HTR-8/SVneo (cell line): ENCODE measurements at regions not wholly inside any gene's neighbourhood (a gene's known extent, or its start where the extent isn't known, plus 50 kb on each side); places are given as distances from the start of the nearest gene placed in this dataset.

Experiments used
- DNase-seq: peaks from one replicate; pipeline ENCODE4 v3.0.0; 2011; ENCODE audit warnings: low spot score, mixed read lengths; ENCODE audit not compliant: insufficient read length
- FAIRE-seq: peaks from 2 replicates; lab custom pipeline; 2011; peaks lifted over from hg19 to GRCh38; lab: Jason Lieb, UNC

DNA sequence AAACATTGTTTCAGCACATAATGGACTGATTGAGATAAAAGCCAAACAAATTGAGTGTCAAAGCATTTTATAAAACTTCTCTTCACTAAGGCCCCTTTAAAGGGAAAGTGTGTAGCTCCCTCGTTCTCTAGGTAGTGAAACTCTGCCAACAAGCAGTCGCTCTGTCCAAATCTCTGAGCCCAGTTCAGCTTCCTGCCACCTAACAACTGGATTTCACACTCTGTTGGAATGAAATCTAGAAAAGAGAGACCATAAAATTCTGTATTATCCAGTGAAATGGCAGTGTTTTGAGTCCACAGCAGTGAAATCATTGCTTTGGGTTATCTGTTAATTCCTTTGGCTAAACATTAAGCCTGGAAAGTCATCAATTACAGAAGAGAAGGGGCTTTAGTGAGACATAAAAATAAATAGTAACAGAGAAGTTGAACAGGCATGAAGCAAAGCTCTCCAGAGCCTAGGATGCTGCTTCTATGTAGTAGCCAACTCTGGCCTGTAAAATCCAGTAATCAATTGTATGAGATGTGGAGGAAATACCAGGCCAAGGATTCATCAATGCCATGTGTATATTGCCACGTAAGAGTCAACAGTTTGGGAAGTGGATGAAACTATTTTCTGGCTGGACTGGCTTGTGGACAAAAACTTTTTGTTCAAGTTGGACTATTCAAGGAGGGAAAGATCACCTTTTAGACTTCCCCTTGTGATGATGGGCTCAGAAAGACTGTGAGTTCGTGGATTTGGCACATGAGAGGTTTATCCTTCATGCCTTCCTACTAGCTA is 122.5 kb downstream of the WIF1 start:
- DNase-seq = no peak
- no peak for FAIRE-seq

DNA sequence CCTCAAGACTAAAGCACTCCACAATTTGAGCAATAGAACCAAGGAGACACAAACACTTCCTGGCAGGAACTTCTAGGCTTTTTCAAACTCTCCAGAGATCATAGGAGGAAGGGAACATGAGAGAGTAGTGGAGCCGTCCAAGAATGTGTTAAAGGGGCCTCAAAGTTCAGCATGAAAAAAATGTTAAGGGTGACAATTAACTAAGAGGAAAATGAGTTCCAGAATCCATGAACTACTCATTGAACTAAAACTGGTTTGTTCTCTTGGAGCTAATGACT is 122.0 kb downstream of the WIF1 start:
- FAIRE-seq (no peak), DNase-seq (no peak)
